ENCODE measurements at regions not wholly inside any gene's neighbourhood (a gene's known extent, or its start where the extent isn't known, plus 50 kb on each side); places are given as distances from the start of the nearest gene placed in this dataset.
A peak's percentile ranks its signal among the peaks of the same experiment; 100 is the strongest.

DNA sequence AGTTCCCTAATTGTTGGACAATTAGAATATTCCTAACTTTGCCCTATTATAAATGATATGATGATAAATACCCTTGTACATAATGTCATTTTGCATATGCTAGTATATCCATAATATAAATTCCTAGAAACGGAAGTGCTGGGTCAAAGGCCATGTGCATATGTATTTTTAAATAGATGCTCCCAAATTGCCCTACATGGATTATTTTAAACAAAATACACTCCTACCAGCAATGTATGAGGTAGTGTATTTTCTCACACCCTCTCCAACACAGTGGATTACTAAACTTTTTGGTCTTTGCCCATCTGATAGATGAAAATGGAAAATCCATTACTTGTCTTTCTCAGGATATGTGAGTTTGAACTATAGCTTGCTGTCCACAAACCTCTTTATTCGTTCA lies 385.1 kb upstream of the JARID2 start:
- DNase-seq (ENCODE audit: low read depth) = no peak
- in situ Hi-C loops (cut with HindIII; ENCODE audit: low pct_unique_long_range_greater_than_20kb, low sequenced_read_pairs) = no loop called here

DNA sequence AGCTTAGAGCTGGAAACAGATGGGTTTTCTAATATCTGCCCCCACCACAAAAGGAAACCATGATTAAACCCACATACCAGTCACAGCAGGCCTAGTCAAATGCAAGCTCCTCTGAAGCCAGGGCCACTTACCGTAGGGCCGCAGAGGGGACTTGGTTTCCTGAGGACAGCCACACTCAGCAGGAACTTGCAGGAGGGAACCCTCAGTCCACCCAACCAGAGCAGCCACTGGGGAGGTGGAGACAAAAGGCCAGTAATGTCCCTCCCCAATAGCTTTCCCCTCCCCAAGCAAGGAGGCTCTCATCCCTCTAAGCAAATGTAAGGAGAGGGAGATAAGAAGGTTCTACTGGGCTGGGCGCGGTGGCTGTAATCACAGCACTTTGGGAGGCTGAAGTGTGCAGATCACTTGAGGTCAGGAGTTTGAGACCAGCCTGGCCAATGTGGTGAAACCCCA lies 384.4 kb upstream of the JARID2 start:
- in situ Hi-C loops (cut with HindIII; ENCODE audit: low pct_unique_long_range_greater_than_20kb, low sequenced_read_pairs) = no loop called here
- no peak for DNase-seq (ENCODE audit: low read depth)

DNA sequence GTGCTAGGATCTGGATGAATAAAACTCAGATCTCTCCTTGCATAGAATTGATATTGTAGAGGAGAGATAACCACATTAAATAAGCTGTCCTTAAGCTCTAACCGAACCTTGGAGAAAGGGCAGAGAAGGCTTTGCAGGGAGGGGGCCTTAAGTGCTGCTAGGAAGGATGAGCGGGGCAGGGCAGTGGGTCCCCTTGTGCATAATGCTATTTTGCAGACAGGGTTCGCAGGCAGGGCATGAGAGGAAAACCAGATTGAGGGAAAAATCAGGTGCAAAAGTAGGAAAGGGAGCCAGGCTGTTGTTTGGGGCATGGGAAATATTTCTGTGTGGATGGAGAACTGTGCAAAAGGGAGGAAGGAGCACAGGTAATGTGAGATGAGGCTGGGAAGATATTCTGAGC lies 383.0 kb upstream of the JARID2 start:
- in situ Hi-C loops (cut with HindIII; ENCODE audit: low pct_unique_long_range_greater_than_20kb, low sequenced_read_pairs) = no loop called here
- no peak for DNase-seq (ENCODE audit: low read depth)

DNA sequence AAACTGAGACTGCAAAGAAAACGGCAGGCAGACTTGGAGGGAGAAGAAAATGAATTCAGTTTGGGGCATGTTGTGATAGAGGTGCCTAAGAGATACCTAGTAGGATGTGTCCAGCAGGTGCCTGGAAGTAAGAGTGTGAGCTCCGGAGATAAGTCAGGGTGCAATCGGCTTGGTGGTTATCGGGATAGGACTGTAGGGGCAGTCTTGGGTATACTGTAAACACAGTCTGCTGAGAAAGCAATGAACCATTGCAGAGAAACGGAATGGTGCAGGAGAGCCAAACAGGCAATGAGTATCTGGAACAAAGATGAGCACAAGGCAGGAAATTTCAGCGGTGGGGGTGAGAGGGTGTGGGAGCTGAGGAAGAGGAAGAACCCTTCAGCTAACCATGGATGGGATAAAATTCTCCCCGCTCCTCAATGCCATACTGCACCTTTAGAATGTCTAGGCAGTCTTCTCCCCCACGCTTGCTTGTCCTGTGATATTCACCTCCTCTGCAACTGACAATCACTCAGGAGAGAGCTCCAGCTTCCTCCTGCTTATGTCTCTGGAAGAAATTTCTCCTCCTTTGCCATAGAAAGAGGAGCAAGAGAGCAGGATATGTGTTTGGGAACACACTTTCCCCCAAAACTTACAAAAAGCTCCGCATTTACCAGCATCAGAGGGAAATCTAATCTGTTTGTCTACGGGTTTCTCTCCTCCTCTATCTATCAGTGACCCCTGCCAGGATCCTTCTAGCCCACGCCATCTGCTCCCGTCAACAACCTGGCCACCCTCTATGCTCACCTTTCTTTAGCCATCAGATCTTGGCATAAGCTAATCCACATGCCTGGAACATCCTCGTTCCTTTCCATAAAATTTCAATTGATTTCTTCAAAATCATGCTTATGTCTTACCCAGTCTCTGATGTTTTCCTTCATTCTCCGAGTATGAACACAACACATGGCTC lies 381.7 kb upstream of the JARID2 start:
- in situ Hi-C loops (cut with HindIII; ENCODE audit: low pct_unique_long_range_greater_than_20kb, low sequenced_read_pairs) = no loop called here
- no peak for DNase-seq (ENCODE audit: low read depth)

DNA sequence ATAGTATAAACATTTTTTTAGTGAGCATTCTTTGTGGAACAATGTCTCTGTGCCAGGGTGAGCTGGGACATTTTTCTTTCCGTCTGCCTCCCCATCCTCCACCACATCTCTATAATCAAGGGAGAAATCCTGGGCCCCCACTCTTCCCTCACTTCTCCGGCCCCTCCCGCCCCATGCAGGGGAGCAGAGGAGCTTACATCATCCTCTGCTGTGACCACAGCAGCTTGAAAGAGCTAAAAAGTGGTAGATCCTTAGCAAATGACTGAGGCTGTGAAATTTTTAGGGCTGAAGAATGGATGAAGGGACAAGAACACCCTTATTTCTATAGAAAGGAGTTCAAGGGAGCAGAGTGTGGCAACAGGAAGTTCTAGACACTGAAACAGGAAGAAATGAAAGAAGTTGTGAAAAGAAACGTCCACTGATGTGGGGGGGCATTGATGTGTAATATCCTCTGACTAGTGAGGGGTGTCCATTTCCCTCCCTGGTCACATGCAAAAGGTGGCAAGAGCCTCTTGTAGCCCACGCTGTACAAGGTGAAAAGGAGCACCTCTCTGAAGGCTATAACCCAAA lies 380.3 kb upstream of the JARID2 start:
- DNase-seq (ENCODE audit: low read depth) = no peak
- in situ Hi-C loops (cut with HindIII; ENCODE audit: low pct_unique_long_range_greater_than_20kb, low sequenced_read_pairs) = no loop called here

DNA sequence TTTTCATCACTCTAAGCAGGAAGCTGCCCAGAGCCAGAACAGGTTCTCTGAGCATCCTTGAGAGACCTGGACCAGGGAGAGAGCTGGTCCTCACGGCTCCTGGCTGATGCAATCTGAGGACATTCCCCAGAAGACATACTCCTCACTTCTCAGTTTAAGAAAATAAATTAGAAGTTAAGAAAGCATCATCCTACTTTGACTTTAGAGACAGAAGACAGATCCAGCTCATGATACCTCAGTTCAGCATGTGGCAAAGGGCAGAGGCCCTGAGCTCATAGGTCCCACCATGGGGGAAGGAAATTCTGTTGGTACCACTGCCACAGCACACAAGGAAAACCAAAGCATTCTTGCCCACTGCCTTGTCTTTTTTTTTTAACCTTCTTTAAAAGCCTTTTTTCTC lies 378.1 kb upstream of the JARID2 start:
- in situ Hi-C loops (cut with HindIII; ENCODE audit: low pct_unique_long_range_greater_than_20kb, low sequenced_read_pairs) = no loop called here
- DNase-seq (ENCODE audit: low read depth) = no peak

DNA sequence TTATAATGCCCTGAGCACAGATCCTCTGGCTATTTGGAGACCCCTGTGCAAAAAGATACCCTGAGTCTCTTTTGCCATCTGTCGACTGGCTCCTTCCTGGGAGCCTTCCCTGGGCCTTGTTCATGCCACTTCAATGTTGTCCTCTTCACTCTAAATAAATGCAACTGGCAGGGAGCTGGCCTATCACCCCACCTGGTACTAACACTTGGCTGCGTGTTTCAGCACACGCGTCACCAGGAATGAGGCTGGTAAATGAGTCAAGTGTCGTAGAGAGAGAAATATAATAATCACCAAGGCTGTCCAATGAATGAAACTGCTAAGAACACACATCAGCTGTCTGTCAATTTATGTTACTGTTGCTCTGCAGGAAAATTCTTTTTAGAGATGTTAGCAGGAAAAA lies 374.6 kb upstream of the JARID2 start:
- no peak for DNase-seq (ENCODE audit: low read depth)

DNA sequence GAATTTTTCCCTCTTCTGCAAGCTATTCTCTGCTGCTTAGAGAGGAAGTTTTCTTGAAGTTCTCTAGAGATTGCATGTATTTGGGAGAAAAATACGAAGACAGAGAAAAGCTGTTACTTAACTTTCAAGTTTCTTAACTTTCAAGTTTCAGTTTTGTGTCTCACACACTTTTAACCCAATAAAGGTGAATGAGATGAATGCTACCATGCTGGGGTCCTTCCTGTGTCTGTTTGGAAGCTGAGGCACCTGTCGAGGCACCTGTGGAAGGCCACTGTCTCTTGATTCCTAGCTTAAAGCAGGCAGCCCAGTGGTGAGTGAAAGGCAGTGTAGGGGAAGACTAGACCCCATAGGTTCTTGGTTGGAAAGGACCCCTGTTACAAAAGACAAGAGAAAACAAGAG lies 372.8 kb upstream of the JARID2 start:
- in situ Hi-C loops (cut with HindIII; ENCODE audit: low pct_unique_long_range_greater_than_20kb, low sequenced_read_pairs) = no loop called here
- no peak for DNase-seq (ENCODE audit: low read depth)

More for the DNA sequence above, 374.6 kb upstream of the JARID2 start:
- in situ Hi-C loops (cut with HindIII; ENCODE audit: low pct_unique_long_range_greater_than_20kb, low sequenced_read_pairs) = no loop called here

DNA sequence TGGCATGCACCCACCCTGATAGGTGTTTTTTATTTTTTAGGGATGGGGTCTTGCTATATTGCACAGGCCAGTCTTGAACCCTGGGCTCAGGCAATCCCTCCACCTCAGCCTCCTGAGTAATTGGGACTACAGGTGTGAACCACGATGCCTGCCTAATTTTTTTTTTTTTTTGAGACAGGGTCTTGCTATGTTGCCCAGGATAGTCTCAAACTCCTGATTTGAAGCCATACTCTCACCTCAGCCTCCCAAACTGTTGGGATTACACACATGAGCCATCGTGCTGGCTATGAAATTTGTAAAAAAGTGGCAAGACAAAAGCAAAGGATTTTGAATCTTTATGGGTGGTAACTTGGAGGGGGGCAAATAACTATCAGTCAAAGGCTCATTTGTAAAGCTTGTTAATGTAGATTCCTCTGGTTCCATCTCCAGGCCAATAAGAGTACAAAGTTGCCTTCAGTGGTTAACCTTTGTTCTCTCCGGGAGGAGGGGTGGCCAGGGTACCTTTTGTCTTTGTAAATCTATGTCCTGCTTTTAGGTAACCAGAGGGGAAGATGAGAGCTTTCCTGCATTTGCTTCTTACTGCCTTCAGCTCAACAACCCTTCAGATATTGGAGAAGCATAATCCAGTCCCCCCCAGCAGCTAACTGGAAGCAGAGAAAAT lies 372.0 kb upstream of the JARID2 start:
- in situ Hi-C loops (cut with HindIII; ENCODE audit: low pct_unique_long_range_greater_than_20kb, low sequenced_read_pairs) = no loop called here
- DNase-seq (ENCODE audit: low read depth) = no peak

DNA sequence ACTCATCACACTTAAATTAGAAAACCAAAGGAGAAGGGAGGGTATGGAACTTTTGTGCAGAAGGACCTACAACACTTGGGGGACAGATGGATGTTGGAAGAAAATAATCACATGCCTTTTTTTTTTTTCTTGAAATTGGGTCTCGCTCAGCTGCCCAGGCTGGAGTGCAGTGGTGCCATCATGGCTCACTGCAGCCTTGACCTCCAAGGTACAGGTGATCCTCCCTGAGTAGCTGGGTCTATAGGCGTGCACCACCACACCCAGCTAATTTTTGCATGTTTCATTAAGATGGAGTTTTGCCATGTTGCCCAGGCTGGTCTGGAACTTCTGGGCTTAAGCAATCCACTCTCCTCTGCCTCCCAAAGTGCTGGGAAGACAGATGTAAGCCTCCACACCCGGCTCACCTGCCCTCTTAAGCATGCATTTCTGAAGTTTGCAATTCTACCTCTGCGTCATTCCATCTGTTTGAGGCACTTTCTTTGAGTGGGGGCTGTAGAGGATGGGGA lies 370.8 kb upstream of the JARID2 start:
- no peak for DNase-seq (ENCODE audit: low read depth)
- in situ Hi-C loops (cut with HindIII; ENCODE audit: low pct_unique_long_range_greater_than_20kb, low sequenced_read_pairs) = no loop called here

DNA sequence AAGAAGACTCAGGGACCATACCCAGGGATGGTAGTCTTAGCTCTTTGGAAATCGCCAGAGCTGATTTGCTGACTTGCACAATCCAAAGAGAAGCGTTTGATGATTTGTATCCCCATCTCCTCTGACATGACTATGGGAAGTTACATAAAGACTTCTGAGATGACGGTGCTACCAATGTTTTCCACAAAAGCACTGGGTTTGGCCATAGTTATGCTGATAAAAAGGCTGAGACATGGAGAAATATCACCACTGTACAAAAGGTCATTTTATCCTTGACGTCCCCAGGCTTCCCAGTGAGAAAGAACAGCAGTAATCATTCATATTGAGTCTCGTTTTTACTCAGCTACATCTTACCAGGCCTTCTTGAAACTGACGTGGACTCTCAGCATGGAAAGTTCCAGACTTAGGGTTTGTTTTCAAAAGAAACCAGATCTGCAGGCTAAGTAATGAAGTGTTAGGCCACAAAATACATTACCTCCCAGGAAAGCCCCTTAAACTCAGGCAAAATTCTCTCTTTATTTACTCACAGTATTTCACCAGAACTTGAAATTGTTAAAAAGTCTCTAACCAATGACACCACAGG lies 370.3 kb upstream of the JARID2 start:
- in situ Hi-C loops (cut with HindIII; ENCODE audit: low pct_unique_long_range_greater_than_20kb, low sequenced_read_pairs) = no loop called here
- DNase-seq (ENCODE audit: low read depth) = no peak

DNA sequence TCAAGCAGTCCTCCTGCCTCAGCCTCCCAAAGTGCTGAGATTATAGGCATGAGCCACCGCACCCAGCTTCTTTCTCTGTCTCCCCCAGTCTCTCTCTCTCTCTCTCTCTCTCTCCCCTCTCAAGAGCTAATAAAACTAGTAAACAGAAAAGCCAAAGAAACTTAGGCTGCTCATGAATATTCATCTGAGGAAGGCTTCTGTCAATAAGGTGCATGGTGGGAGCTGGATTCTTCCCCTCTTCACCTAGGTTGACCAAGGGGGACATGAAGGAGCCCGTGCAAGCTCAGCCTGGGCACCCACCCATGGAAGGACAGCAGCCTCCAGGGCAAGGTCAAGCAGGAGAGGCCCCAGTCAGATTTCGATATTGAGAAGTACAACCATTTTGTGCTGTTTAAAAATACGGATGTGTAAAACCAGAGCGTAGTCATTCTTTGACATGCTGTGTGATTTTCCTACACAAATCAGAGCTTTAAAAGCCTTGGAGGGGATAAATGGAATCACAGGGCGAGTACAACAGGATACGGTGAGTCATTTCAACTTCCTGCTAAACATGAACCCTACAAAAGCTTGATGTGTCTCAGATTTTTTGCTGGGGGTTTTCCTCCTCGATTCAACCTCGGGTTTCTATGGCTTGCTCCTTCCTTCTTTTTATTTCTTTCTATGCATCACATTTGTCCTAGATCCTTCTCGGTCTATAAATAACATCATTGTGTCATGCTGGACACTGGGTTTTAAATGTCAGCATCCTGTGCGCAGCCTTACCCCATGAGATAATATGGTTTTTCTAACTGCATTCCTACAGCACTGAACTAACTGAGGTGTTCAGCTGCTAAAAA lies 368.9 kb upstream of the JARID2 start:
- in situ Hi-C loops (cut with HindIII; ENCODE audit: low pct_unique_long_range_greater_than_20kb, low sequenced_read_pairs) = no loop called here
- no peak for DNase-seq (ENCODE audit: low read depth)

DNA sequence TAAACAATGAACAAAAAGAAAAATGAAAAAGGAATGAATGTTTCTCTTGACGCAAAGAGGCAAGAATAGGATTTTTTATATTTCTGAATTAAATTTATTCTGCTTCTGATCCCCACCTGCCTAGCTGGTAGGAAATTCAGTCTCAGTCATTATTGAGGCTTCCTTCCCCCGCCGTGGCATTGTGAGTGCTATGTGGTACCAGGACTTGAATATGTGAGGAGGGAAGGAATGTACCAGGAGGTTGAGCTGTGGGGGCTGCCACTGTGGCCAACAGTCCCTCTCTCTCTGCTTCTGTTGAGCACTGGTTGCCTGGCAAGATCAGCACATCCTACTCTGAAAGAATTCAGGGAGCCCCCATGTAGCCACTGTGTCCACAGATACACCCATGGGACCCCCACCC lies 368.1 kb upstream of the JARID2 start:
- in situ Hi-C loops (cut with HindIII; ENCODE audit: low pct_unique_long_range_greater_than_20kb, low sequenced_read_pairs) = no loop called here
- DNase-seq (ENCODE audit: low read depth) = no peak

DNA sequence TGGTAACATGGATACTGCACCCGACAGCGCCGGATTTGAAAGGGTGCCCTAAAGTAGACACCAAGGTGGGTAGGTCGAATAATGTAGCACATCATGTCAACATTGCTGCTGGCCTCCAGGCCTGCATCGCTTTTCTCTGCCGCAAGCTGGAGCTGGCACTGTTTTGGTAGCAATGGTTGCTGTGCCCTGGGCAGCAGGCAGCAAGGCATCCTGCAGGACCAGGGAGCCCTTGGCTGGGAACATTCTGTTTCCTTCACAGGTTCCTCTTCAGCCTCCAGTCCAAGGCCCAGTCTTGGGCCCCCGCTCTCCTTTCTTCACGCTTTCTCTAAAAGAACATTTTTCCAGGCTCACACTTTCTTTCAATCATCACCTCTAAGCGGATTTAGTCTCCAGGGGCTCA lies 365.8 kb upstream of the JARID2 start:
- in situ Hi-C loops (cut with HindIII; ENCODE audit: low pct_unique_long_range_greater_than_20kb, low sequenced_read_pairs) = no loop called here
- no peak for DNase-seq (ENCODE audit: low read depth)

DNA sequence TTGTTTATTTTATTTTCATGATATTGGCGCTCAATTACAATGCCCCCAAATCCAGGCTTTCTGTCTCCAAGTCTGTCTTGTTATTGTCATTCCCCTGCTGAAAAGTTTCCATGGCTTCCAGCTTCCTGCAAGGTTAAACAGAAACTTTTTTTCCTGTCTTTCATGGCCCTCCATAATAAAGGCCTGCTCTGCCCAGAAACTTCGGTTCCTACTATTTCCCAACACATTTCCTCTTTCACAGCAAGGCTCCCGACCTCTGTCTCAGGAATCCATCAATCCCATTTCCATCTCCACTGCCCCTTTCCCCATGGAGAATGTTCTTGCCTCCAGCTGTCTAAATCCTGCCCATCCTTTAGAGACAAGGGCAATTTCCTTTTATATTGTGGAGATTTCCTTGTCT lies 365.2 kb upstream of the JARID2 start:
- DNase-seq (ENCODE audit: low read depth) = no peak
- in situ Hi-C loops (cut with HindIII; ENCODE audit: low pct_unique_long_range_greater_than_20kb, low sequenced_read_pairs) = no loop called here

DNA sequence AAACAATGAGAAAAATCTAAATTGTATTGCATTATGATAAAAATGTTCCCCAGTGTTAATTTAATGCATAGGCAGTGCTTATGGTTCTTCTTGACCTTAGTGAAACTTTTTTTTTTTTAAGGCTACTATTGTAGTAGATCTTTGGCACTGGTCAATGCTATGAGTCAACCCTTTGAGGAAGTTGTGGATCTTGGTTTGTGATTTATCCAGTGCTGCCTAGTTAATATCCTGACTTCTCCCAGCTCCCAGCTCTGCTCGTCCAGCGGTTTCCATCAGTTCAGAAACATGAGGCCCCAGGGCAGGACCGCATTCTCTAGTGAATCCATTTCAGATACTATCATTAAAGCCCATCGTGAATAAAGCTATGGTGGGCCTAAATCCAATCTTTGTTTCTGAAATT lies 364.5 kb upstream of the JARID2 start:
- in situ Hi-C loops (cut with HindIII; ENCODE audit: low pct_unique_long_range_greater_than_20kb, low sequenced_read_pairs) = no loop called here
- peak; percentile 28 for DNase-seq (ENCODE audit: low read depth)

DNA sequence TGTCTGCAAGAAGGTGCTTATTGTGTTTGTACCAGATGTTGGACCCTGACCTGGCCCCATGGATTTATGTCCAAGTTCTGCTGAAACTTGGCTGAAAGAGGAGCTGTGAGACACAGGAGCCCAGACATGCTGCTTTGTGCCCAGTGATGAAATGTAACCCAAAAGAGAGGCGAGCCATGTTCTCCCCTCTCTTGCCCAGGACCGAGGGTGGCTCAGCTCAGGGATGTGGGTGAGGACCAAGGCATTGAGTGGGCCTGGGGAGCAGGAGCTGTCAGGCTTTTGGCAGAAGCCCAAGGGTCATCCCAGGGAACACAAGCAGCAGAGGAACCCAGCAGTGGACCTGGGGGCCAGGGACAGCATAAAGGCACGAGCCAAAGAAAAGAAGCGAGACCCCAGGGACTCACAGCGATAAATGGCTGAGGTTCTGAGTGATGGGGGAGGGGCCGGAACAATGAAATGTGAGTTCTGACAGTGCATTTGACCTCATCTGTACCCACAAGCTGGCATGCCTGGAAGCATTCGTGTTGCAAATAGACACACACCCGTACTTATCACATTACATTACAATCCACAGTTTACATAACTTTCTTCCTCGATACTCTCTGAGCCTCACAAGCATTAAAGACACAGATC lies 363.4 kb upstream of the JARID2 start:
- in situ Hi-C loops (cut with HindIII; ENCODE audit: low pct_unique_long_range_greater_than_20kb, low sequenced_read_pairs) = no loop called here
- DNase-seq (ENCODE audit: low read depth) = no peak

DNA sequence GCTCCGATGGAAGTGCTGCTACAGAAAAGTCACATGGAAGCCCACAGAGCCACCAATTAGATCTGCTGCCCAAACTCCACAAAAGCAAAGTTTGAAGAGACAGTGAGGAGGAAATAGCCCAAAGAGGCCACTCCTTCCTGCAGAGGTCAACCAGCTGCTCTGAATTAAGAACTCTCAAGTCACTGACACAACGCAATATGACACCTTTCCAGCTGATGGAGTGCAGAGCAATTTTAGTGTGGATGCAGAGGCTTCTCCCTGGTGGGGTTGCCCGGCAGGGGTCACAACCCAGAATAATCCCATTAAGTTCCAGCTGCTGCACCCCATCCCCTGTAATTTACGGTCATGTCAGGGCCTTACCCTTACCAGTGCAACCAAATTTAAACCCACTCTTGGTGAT lies 361.9 kb upstream of the JARID2 start:
- no peak for DNase-seq (ENCODE audit: low read depth)
- in situ Hi-C loops (cut with HindIII; ENCODE audit: low pct_unique_long_range_greater_than_20kb, low sequenced_read_pairs) = no loop called here

Measured in Caki2 (cell line).